Subcutaneous abdominal adipose tissue (tissue), 5 donors: ENCODE measurements at regions not wholly inside any gene's neighbourhood (a gene's known extent, or its start where the extent isn't known, plus 50 kb on each side); places are given as distances from the start of the nearest gene placed in this dataset.

Experiments
- H3K27ac ChIP-seq: one replicate; pipeline ENCODE4 v1.7.0; 2013; ENCODE audit warnings: low read depth, mild to moderate bottlenecking, inconsistent platforms, low read length, moderate library complexity
- H3K27me3 ChIP-seq, 5 donors: one replicate each; pipeline ENCODE4 v1.7.0; 2013; ENCODE audit warnings: low read length in 5 of 5, inconsistent platforms in 1 of 5; ENCODE audit not compliant: control insufficient read depth in 5 of 5, insufficient read depth in 4 of 5
- H3K36me3 ChIP-seq, 5 donors: one replicate each; pipeline ENCODE4 v1.7.0; 2013; ENCODE audit warnings: low read length in 5 of 5; ENCODE audit not compliant: control insufficient read depth in 5 of 5, insufficient read depth in 5 of 5
- H3K4me1 ChIP-seq, 5 donors: one replicate each; pipeline ENCODE4 v1.7.0; 2013; ENCODE audit warnings: low read length in 5 of 5, mild to moderate bottlenecking in 3 of 5, moderate library complexity in 1 of 5; ENCODE audit not compliant: control insufficient read depth in 5 of 5, insufficient read depth in 5 of 5
- H3K4me3 ChIP-seq, 5 donors: one replicate each; pipeline ENCODE4 v1.7.0; 2013; ENCODE audit warnings: low read length in 5 of 5, low read depth in 1 of 5
- H3K9ac ChIP-seq, 5 donors: one replicate each; pipeline ENCODE4 v1.7.0; 2013; ENCODE audit warnings: low read length in 5 of 5, mild to moderate bottlenecking in 4 of 5, moderate library complexity in 3 of 5
- H3K9me3 ChIP-seq, 5 donors: one replicate each; pipeline ENCODE4 v1.7.0; 2013; ENCODE audit warnings: low read length in 5 of 5; ENCODE audit not compliant: control insufficient read depth in 5 of 5
- donor health status: healthy.
- donor health status: healthy.
- donor health status: healthy.
- donor health status: healthy.
- donor health status: healthy.

GRCh38 chr22:22744412-22745224, 100.2 kb downstream of the GGTLC2 start:
- no peak overlapping the region for H3K4me3 ChIP-seq
- peaks cover 0 to 4% (median 0%) of the 10 kb centered on the region in 5 donors for H3K4me1 ChIP-seq
- no peak overlapping the region for H3K27ac ChIP-seq
- no peaks in the 10 kb centered on the region for H3K9me3 ChIP-seq
- peaks cover 3 to 11% (median 6%) of the 10 kb centered on the region in 5 donors for H3K27me3 ChIP-seq
- no peaks in the 10 kb centered on the region for H3K36me3 ChIP-seq
- no peak overlapping the region for H3K9ac ChIP-seq

DNA sequence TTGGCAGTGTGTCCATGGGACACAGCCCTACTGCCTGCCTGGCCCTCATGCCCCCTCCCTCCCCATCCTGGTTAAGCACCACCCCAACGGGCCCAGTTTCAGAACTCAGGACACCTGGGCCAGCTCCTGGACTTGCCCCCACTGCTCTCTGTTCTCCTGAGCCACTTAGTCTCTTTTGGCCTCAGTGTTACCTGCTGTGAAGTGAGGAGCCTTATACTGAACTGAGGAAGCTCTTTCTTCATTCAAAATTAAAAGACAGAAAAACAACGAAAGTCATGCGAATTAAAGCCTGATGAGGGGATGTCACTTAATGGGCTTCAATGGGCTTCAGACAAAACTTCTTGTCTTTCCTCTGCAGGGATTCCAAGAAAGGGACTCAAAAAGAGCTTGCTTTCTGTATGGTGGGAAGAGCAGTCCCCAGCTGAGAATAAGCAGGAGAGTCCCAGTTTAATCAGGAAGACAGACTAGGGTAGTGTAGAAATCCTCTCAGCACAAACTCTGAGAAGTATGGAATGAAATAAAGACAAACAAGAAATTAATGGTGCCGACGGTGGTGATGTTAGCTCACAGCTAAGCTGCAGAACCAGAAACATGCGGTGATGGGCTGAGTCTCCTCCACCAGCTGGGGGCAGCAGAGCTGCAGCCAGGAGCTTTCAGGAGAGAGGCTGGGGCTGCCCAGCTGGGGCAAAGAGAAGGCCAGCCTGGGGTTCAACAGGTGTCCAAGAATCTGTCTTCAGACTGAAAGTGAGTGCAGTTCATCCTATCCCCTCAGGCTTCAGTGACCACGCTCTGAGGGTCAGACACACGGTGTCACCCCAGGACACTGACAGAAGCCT, 101.0 kb downstream of the GGTLC2 start:
- H3K27ac ChIP-seq: no peak overlapping the region
- H3K36me3 ChIP-seq: no peaks in the 10 kb centered on the region
- H3K4me1 ChIP-seq: peaks cover 0 to 6% (median 0%) of the 10 kb centered on the region in 5 donors
- no peak overlapping the region for H3K4me3 ChIP-seq
- H3K9ac ChIP-seq: no peak overlapping the region
- no peaks in the 10 kb centered on the region for H3K9me3 ChIP-seq
- peaks cover 3 to 11% (median 6%) of the 10 kb centered on the region in 5 donors for H3K27me3 ChIP-seq

GRCh38 chr22:22746061-22746962, 101.9 kb downstream of the GGTLC2 start:
- no peaks in the 10 kb centered on the region for H3K9me3 ChIP-seq
- peaks cover 0 to 6% (median 0%) of the 10 kb centered on the region in 5 donors for H3K4me1 ChIP-seq
- H3K4me3 ChIP-seq: no peak overlapping the region
- H3K27me3 ChIP-seq: peaks cover 3 to 11% (median 6%) of the 10 kb centered on the region in 5 donors
- no peak overlapping the region for H3K9ac ChIP-seq
- no peaks in the 10 kb centered on the region for H3K36me3 ChIP-seq
- H3K27ac ChIP-seq: no peak overlapping the region

- Histone ChIP-seq H3K4me3 (no peak overlapping the region), H3K27ac (no peak overlapping the region), H3K4me1 (peaks cover 0 to 7% (median 2%) of the 10 kb centered on the region in 5 donors), H3K36me3 (no peaks in the 10 kb centered on the region), H3K9ac (no peak overlapping the region), H3K27me3 (peaks cover 3 to 11% (median 6%) of the 10 kb centered on the region in 5 donors), H3K9me3 (no peaks in the 10 kb centered on the region)
Measured at GRCh38 chr22:22746963-22747933, 102.8 kb downstream of the GGTLC2 start.

- Histone ChIP-seq H3K4me3 (no peak overlapping the region), H3K27ac (no peak overlapping the region), H3K36me3 (no peaks in the 10 kb centered on the region), H3K4me1 (peaks cover 2 to 17% (median 12%) of the 10 kb centered on the region in 5 donors), H3K9me3 (no peaks in the 10 kb centered on the region), H3K9ac (no peak overlapping the region), H3K27me3 (peaks cover under 1 to 9% (median 3%) of the 10 kb centered on the region in 5 donors)
Measured at GRCh38 chr22:22748297-22748743, 103.9 kb downstream of the GGTLC2 start.

DNA sequence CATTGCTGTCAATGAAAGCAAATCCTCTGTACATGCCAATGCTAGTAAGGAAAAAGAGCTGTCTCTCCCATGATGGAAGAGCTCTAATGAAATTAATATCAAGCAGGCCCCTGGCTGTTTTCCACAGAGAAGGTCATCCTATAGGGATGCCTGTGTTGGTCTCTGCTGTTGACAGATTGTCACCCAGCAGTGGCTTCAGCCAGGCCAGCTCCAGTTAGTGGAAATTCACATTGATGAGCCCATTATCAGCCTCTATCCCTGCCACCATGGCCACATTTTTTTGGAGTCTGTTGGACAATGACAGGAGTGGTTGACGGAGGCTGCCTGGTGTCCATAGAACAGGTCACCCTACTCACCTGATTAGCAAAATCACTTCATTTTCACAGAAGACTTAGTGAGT, 104.3 kb downstream of the GGTLC2 start:
- Histone ChIP-seq H3K9me3 (no peaks in the 10 kb centered on the region), H3K36me3 (no peaks in the 10 kb centered on the region), H3K27me3 (peaks cover 0 to 7% (median 3%) of the 10 kb centered on the region in 5 donors), H3K9ac (no peak overlapping the region), H3K4me1 (peaks cover 2 to 17% (median 14%) of the 10 kb centered on the region in 5 donors), H3K4me3 (no peak overlapping the region), H3K27ac (no peak overlapping the region)

- Histone ChIP-seq H3K4me3 (no peak overlapping the region), H3K4me1 (peaks cover 2 to 17% (median 14%) of the 10 kb centered on the region in 5 donors), H3K36me3 (no peaks in the 10 kb centered on the region), H3K27ac (no peak overlapping the region), H3K27me3 (peaks cover 0 to 7% (median 3%) of the 10 kb centered on the region in 5 donors), H3K9ac (no peak overlapping the region), H3K9me3 (no peaks in the 10 kb centered on the region)
Measured at GRCh38 chr22:22749167-22749758, 104.8 kb downstream of the GGTLC2 start.

DNA sequence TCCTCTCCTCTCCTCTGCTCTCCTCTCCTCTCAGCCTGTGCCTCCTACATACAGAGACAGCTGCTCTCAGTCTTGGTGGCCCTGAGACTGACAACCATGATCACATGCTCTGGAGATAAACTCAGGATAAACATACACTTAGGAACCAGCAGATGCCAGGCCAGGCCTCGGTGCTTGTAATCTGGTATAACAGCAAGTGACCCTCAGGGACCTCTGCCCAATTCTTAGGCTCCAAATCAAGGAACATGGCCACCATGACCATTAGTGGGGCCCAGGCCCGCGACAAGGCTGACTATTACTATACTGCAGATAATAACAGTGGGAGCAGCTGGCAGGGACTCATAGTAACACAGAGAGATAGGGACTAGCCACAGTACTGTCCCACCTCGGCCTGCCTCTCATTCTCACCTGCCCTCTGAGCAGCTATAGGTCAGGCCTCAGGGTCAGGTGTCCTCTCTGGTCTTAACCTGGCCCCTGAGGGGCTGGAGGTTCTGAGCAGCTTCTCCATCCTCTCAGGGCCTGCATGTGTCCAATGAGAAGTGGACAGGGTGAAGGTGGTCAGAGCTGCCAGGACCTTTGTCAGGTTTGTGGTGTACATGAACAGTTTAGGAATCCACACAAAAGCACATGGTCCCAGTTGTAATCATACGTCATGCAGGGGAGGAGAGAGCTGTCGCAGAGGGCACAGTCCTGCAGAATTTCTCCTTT, 106.1 kb downstream of the GGTLC2 start:
- Histone ChIP-seq H3K27me3 (no peaks in the 10 kb centered on the region), H3K4me1 (peaks cover 2 to 17% (median 14%) of the 10 kb centered on the region in 5 donors), H3K9ac (no peak overlapping the region), H3K9me3 (no peaks in the 10 kb centered on the region), H3K27ac (no peak overlapping the region), H3K36me3 (no peaks in the 10 kb centered on the region), H3K4me3 (no peak overlapping the region)
